ENCODE measurements at regions not wholly inside any gene's neighbourhood (a gene's known extent, or its start where the extent isn't known, plus 50 kb on each side); places are given as distances from the start of the nearest gene placed in this dataset.

DNA sequence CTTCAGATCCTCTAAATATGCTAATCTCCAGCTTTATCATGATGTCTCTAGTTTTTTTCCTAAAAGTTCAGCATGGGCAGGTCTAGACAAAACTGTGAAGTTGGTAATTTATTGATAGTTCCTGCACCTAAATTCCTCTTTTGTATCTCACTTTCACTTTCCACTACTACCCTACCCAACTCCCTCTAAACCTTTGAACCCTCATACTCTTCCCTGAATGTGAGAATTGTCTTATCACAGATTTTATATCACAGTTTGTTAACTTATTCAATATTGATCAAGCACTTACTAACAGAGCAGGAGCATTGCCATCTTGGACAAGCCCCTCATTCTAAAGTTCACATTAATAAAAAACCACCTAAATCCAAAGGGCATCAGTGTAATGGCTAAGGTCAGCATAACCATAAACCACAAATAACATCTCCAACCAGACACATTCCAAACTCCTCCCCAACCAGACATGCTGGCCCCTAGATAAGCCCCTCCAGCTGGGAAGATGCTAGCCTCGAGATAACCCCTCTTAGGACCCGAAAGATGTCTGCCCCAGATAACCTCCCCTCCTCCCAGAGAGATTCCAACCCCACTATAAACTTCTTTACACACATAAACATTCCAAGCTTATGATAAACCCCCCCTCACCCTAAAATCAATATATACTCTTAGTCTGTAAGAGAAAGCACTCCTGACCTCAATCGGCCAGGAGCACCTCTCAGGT lies 78.7 kb downstream of the FSCB start:
- TF ChIP-seq, protein P1, sequence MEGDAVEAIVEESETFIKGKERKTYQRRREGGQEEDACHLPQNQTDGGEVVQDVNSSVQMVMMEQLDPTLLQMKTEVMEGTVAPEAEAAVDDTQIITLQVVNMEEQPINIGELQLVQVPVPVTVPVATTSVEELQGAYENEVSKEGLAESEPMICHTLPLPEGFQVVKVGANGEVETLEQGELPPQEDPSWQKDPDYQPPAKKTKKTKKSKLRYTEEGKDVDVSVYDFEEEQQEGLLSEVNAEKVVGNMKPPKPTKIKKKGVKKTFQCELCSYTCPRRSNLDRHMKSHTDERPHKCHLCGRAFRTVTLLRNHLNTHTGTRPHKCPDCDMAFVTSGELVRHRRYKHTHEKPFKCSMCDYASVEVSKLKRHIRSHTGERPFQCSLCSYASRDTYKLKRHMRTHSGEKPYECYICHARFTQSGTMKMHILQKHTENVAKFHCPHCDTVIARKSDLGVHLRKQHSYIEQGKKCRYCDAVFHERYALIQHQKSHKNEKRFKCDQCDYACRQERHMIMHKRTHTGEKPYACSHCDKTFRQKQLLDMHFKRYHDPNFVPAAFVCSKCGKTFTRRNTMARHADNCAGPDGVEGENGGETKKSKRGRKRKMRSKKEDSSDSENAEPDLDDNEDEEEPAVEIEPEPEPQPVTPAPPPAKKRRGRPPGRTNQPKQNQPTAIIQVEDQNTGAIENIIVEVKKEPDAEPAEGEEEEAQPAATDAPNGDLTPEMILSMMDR (IDR thresholded peaks at IDR 0.05) = no peak
- TF ChIP-seq POLR2A (IDR thresholded peaks at IDR 0.05) (no peak), POLR2AphosphoS5 (IDR thresholded peaks at IDR 0.05) (no peak), EP300 (IDR thresholded peaks at IDR 0.05; ENCODE audit: low read depth) (no peak)
